Stimulated activated CD4-positive, alpha-beta T cell treated with anti-CD3 and anti-CD28 coated beads, Interleukin-4, amount 100 ng/mL, for 48 hours (primary cell): ENCODE measurements at regions not wholly inside any gene's neighbourhood (a gene's known extent, or its start where the extent isn't known, plus 50 kb on each side); places are given as distances from the start of the nearest gene placed in this dataset.
"Not testable (repeated sequence)": the region's sequence is repeated elsewhere in the genome, so short reads cannot be mapped to it uniquely, and the experiment has no call there.

Experiments used
- DNase-seq, 2 donors: peaks; one replicate each; pipeline ENCODE4 v3.0.0-alpha.2; 2020; ENCODE audit warnings: low read depth in 2 of 2

DNA sequence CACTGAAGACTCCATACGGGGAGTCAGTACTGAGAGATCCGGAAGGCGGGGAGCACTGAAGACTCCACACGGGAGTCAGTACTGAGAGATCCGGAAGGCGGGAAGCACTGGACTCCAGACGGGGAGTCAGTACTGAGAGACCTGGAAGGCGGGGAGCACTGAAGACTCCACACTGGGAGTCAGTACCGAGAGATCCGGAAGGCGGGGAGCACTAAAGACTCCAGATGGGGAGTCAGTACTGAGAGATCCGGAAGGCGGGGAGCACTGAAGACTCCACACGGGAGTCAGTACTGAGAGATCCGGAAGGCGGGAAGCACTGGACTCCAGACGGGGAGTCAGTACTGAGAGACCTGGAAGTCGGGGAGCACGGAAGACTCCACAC lies 77.2 kb downstream of the DLL1 start:
- DNase-seq, result not testable (repeated sequence)

- no peak for DNase-seq
Measured at GRCh38 chr6:170212956-170213636, 77.8 kb downstream of the DLL1 start.

- no peak for DNase-seq
Measured at GRCh38 chr6:170212051-170212756, 78.7 kb downstream of the DLL1 start.

DNA sequence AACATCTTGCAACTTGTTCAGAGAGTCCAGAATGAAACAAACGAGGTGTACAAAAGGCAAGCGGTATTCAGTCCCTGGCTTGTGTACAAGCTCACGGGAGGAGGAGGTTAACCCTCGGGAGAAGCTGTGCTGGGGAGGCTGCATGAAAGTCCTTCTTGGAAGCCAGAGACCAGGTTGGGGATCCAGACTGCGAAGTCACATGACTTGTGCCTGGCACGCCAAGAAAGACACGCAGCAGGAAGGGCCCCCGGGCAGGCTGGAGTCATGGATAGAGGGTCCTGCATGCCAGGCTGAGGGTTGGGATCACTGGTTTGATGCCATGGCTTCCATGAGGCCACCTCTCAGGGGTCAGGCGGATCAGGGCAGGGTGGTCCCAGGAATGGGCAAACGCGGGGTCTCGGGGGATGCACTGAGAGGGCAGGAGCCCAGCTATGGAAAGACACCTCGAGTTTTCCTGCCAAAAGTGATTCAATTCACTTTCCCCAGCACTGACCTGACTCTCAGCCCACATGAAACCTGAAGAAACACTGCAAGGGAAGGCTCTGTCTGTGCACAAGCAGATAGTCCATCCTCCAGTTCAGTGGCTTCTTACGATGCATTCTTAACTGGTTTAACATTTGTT lies 79.4 kb downstream of the DLL1 start:
- DNase-seq, result no peak

GRCh38 chr6:170210651-170211403 lies 80.1 kb downstream of the DLL1 start:
- DNase-seq, result no peak

- DNase-seq, result no peak
Measured at GRCh38 chr6:170210026-170210390, 80.9 kb downstream of the DLL1 start.

- DNase-seq, result no peak
Measured at GRCh38 chr6:170209354-170210025, 81.4 kb downstream of the DLL1 start.

- no peak for DNase-seq
Measured at GRCh38 chr6:170208651-170209353, 82.1 kb downstream of the DLL1 start.

- DNase-seq, result no peak
Measured at GRCh38 chr6:170208182-170208601, 82.7 kb downstream of the DLL1 start.

- DNase-seq, result no peak
Measured at GRCh38 chr6:170207586-170208181, 83.2 kb downstream of the DLL1 start.

GRCh38 chr6:170206851-170207431 lies 83.9 kb downstream of the DLL1 start:
- DNase-seq, result no peak

GRCh38 chr6:170206317-170206621 lies 84.6 kb downstream of the DLL1 start:
- no peak for DNase-seq

GRCh38 chr6:170205534-170206316 lies 85.2 kb downstream of the DLL1 start:
- no peak for DNase-seq

DNA sequence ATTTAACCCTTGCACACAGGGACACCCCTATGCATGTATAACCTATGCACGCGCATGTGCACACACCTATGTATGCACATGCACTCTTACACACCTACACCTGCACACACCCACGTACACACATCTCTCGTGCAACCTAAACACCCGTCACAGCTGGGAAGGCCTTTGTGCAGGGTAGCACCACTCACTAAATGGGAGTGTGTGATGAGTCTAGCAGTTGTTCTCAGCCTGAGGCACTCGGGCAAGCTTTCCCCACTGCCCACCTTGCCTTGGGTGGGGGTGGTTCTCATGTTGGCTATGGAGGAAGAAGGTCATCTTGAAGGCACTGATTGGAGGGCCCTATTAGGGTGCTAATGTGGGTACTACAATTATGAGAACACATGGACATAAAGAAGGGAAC lies 85.8 kb downstream of the DLL1 start:
- no peak for DNase-seq

DNA sequence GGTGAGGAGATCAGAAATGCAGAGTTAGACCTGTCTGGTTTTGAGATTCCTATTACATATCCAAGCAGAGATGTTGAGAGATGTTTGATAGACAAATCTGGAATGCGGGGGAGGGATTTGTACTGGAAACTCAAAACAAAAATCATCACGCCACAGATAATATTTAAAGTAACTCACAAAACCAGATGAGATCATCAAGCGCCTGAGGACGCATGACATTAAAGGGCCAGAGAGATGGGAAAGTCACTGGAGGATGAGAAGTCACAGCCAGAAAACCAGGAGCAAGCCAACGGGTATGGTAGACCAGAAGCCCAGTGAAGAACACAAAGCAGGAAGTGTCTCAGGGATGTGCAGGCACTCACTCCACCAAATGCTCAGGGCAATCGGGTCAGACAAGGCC lies 87.7 kb downstream of the DLL1 start:
- no peak for DNase-seq

- no peak for DNase-seq
Measured at GRCh38 chr6:170202416-170203135, 88.3 kb downstream of the DLL1 start.

- no peak for DNase-seq
Measured at GRCh38 chr6:170201361-170201760, 89.5 kb downstream of the DLL1 start.

GRCh38 chr6:170200458-170200891 lies 90.4 kb downstream of the DLL1 start:
- DNase-seq, result no peak

- no peak for DNase-seq
Measured at GRCh38 chr6:170199716-170200115, 91.2 kb downstream of the DLL1 start.
